ENCODE measurements at regions not wholly inside any gene's neighbourhood (a gene's known extent, or its start where the extent isn't known, plus 50 kb on each side); places are given as distances from the start of the nearest gene placed in this dataset.
"Not testable (repeated sequence)": the region's sequence is repeated elsewhere in the genome, so short reads cannot be mapped to it uniquely, and the experiment has no call there.

DNA sequence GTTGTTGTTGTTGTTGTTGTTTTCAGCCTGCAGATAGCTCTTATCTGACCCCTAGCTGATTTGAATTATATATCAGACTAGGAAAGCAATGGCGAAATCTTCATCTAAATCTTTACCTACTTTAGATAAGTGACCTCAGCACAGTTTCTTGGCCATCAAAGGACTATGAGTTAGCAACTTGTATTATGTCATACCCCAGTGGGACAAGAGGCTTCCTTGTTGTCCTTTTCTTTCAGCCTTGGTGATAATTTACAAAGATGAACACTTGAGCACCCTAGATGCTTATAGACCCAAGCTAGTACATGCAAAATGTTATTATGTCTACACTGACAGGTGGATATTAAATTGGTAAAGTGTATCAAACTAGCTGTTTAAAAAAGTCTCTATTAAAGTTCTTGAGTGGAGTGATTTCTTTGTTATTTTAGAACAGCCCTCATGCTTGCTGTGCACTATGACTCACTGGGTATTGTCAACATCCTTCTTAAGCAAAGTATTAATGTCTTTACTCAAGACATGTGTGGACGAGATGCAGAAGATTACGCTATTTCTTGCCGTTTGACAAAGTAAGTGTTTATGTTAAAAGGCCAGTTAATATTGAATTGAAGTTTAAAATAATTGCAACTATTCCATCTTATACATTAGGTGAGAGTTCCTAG lies 56.6 kb upstream of the ZNF519 start:
- not testable (repeated sequence) for TF ChIP-seq SPI1 (IDR thresholded peaks at IDR 0.05; ENCODE audit: borderline replicate concordance, low read depth); POLR2AphosphoS5 (IDR thresholded peaks at IDR 0.05; ENCODE audit: low read depth); GABPA (IDR thresholded peaks at IDR 0.05; ENCODE audit: low read depth)
- TF ChIP-seq, protein P1, sequence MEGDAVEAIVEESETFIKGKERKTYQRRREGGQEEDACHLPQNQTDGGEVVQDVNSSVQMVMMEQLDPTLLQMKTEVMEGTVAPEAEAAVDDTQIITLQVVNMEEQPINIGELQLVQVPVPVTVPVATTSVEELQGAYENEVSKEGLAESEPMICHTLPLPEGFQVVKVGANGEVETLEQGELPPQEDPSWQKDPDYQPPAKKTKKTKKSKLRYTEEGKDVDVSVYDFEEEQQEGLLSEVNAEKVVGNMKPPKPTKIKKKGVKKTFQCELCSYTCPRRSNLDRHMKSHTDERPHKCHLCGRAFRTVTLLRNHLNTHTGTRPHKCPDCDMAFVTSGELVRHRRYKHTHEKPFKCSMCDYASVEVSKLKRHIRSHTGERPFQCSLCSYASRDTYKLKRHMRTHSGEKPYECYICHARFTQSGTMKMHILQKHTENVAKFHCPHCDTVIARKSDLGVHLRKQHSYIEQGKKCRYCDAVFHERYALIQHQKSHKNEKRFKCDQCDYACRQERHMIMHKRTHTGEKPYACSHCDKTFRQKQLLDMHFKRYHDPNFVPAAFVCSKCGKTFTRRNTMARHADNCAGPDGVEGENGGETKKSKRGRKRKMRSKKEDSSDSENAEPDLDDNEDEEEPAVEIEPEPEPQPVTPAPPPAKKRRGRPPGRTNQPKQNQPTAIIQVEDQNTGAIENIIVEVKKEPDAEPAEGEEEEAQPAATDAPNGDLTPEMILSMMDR (IDR thresholded peaks at IDR 0.05; ENCODE audit: insufficient read depth, low read length): not testable (repeated sequence)
- TF ChIP-seq, protein P2, sequence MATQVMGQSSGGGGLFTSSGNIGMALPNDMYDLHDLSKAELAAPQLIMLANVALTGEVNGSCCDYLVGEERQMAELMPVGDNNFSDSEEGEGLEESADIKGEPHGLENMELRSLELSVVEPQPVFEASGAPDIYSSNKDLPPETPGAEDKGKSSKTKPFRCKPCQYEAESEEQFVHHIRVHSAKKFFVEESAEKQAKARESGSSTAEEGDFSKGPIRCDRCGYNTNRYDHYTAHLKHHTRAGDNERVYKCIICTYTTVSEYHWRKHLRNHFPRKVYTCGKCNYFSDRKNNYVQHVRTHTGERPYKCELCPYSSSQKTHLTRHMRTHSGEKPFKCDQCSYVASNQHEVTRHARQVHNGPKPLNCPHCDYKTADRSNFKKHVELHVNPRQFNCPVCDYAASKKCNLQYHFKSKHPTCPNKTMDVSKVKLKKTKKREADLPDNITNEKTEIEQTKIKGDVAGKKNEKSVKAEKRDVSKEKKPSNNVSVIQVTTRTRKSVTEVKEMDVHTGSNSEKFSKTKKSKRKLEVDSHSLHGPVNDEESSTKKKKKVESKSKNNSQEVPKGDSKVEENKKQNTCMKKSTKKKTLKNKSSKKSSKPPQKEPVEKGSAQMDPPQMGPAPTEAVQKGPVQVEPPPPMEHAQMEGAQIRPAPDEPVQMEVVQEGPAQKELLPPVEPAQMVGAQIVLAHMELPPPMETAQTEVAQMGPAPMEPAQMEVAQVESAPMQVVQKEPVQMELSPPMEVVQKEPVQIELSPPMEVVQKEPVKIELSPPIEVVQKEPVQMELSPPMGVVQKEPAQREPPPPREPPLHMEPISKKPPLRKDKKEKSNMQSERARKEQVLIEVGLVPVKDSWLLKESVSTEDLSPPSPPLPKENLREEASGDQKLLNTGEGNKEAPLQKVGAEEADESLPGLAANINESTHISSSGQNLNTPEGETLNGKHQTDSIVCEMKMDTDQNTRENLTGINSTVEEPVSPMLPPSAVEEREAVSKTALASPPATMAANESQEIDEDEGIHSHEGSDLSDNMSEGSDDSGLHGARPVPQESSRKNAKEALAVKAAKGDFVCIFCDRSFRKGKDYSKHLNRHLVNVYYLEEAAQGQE (IDR thresholded peaks at IDR 0.05; ENCODE audit: insufficient replicate concordance, low read depth): not testable (repeated sequence)
